Esophagus muscularis mucosa (tissue), 4 donors: ENCODE measurements at regions not wholly inside any gene's neighbourhood (a gene's known extent, or its start where the extent isn't known, plus 50 kb on each side); places are given as distances from the start of the nearest gene placed in this dataset.

Experiments used
- CTCF ChIP-seq, 3 experiments: fragments of 200-600 bp in 2 of 3; fragments of 450-650 bp in 1 of 3; sonication (generic) in 2 of 3; IDR thresholded peaks; one replicate each; pipeline ENCODE4 v1.5.1; 2017 to 2019; ENCODE audit warnings: antibody characterized with exemption in 3 of 3, mild to moderate bottlenecking in 2 of 3, moderate library complexity in 1 of 3
- EP300 ChIP-seq: sonication (generic); formaldehyde crosslinking; IDR thresholded peaks from one replicate; pipeline ENCODE4 v1.6.1; 2017; ENCODE audit warnings: antibody characterized with exemption
- POLR2A ChIP-seq: fragments of 450-650 bp; IDR thresholded peaks from one replicate; pipeline ENCODE4 v1.6.1; 2017; ENCODE audit warnings: antibody characterized with exemption, moderate library complexity, mild to moderate bottlenecking, low read depth
- POLR2AphosphoS5 ChIP-seq, 2 donors: sonication (generic); formaldehyde crosslinking; IDR thresholded peaks; one replicate each; pipeline ENCODE4 v1.6.1; 2017; ENCODE audit warnings: antibody characterized with exemption in 2 of 2

GRCh38 chr6:137811916-137812553, 55.0 kb upstream of the TNFAIP3 start:
- TF ChIP-seq CTCF (IDR thresholded peaks at IDR 0.05) (no peak), POLR2A (no peak), POLR2AphosphoS5 (IDR thresholded peaks at IDR 0.05) (no peak), EP300 (no peak)
